MG63 (cell line): ENCODE measurements at regions not wholly inside any gene's neighbourhood (a gene's known extent, or its start where the extent isn't known, plus 50 kb on each side); places are given as distances from the start of the nearest gene placed in this dataset.

ENCODE experiments used
- DNase-seq: peaks from one replicate; pipeline ENCODE4 v3.0.0-alpha.2; 2020
- H3K27me3 ChIP-seq: fragments of 250-450 bp; sonication (Bioruptor Pico); 2 replicates; pipeline ENCODE4 v1.5.1; 2020; ENCODE audit warnings: mild to moderate bottlenecking, moderate library complexity
- H3K36me3 ChIP-seq: fragments of 250-450 bp; sonication (Bioruptor Pico); 2 replicates; pipeline ENCODE4 v1.5.1; 2020; ENCODE audit warnings: mild to moderate bottlenecking, moderate library complexity
- H3K4me3 ChIP-seq: fragments of 250-450 bp; sonication (Bioruptor Pico); 2 replicates; pipeline ENCODE4 v1.5.1; 2020; ENCODE audit warnings: mild to moderate bottlenecking, moderate library complexity
- H3K9me3 ChIP-seq: fragments of 250-450 bp; sonication (Bioruptor Pico); 2 replicates; pipeline ENCODE4 v1.5.1; 2020; ENCODE audit warnings: mild to moderate bottlenecking, moderate library complexity

GRCh38 chr16:82452004-82452756, 174.6 kb upstream of the CDH13 start:
- no peak overlapping the region for H3K4me3 ChIP-seq
- H3K27me3 ChIP-seq: no peaks in the 10 kb centered on the region
- DNase-seq: no peak
- no peaks in the 10 kb centered on the region for H3K36me3 ChIP-seq
- H3K9me3 ChIP-seq: no peaks in the 10 kb centered on the region

DNA sequence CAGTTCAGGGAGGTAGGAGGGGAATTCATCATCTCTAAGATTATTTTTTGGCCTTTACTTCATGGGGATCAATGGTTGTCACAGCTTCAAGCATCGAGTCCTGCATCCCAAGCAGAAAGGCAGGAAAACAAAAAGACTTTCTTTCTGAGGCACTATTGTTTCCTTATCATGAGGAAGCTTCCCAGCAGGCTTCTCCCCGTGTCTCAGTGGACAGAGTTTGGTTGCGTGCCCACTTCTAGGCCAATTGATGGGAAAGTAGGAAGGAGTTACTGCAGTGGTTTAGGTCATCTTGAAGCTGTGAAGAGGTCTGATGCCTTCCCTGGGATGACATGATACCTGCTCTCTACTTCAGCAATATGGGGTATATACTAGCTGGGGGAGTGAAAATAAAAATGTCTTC, 175.3 kb upstream of the CDH13 start:
- no peaks in the 10 kb centered on the region for H3K9me3 ChIP-seq
- no peak overlapping the region for H3K4me3 ChIP-seq
- H3K27me3 ChIP-seq: no peaks in the 10 kb centered on the region
- no peak for DNase-seq
- no peaks in the 10 kb centered on the region for H3K36me3 ChIP-seq

DNA sequence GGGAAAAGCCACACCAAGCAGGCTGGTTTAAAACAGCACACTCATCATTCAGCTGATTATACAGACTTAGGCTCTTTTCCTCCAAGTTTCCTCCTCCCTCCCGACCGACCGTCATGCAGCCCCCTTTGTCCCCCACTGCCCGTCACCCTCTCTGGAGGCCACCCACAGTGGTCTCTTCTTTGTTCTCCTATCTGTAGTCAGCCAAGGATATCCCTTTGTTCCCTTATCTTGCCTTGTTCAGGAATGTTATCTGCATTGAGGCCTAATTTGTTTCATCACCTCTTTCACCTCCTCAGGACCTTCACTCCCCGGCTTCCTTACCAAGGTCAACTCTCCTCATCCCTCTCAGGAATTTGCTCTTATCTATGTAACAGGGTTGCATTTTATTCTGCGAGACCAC, 186.4 kb upstream of the CDH13 start:
- DNase-seq: no peak
- Histone ChIP-seq H3K36me3 (no peaks in the 10 kb centered on the region), H3K27me3 (no peaks in the 10 kb centered on the region)

DNA sequence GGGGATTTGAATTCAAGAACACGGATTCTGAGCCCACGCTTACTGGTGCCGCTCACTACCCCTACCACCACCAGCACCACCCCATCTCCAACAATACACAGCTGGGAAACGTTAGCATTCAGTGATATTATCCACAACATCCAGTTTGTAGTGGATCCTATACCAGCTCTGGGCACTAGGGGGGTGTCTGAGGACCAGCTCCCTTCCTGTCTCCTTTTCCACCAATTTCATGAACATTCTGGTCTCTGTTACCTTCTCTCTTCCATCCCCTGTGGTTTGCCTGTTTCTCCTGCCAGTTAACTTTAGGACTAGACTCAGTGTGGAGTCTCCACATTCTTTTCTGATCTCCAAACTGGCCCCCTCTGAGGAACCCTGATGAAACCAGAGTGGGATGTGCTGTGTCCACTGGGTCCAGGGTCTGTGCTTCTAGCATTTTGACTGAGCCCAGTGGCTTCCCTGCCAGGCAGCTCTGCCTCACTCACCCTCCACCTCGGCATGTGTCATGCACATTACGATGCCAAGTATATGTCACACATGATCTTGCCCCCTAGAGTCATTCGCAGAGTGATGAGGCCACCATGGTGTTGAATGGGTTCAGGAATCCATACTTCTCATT, 187.0 kb upstream of the CDH13 start:
- H3K27me3 ChIP-seq: no peaks in the 10 kb centered on the region
- H3K9me3 ChIP-seq: no peaks in the 10 kb centered on the region
- H3K4me3 ChIP-seq: no peak overlapping the region
- no peaks in the 10 kb centered on the region for H3K36me3 ChIP-seq
- DNase-seq: no peak

More for the DNA sequence above, 186.4 kb upstream of the CDH13 start:
- H3K9me3 ChIP-seq: no peaks in the 10 kb centered on the region
- H3K4me3 ChIP-seq: no peak overlapping the region

DNA sequence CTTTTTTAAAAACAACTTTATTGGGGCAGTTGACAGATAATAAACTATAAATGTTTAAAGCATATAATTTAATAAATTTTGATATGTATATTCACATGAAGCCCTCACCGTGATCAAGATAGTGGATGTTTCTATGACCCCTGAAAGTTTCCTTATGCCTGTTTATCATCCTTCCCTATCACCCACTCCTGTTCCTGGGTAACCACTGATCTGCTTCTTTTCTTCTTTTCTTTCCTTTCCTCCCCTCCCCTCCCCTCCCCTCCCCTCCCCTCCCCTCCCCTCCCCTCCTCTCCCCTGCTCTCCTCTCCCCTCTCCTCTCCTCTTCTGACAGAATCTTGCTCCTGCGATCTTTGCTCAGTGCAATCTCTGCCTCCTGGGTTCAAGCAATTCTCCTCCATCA, 193.7 kb upstream of the CDH13 start:
- H3K27me3 ChIP-seq: no peaks in the 10 kb centered on the region
- H3K4me3 ChIP-seq: no peak overlapping the region
- H3K9me3 ChIP-seq: no peaks in the 10 kb centered on the region
- H3K36me3 ChIP-seq: no peaks in the 10 kb centered on the region
- DNase-seq: no peak

DNA sequence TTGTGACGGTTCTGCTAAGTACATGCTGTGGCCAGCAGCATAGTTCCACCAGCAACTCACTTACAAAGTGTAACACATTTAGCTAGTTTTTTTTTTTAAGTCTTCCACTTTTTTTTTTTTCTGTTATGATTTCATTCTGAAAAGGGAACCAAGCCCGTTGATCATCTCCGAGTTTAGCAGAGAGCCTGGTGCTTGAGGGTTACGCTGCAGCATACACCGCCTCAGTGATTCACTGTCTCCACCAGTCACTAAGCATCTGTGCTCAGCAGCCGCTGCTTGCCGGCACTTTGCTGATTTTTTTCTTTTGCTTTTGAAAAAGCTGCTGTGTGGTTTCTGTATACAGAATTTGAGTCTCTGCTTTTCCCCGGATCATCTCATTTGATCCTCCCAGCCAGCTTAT, 194.5 kb upstream of the CDH13 start:
- Histone ChIP-seq H3K9me3 (no peaks in the 10 kb centered on the region), H3K36me3 (no peaks in the 10 kb centered on the region), H3K27me3 (no peaks in the 10 kb centered on the region), H3K4me3 (no peak overlapping the region)
- DNase-seq: no peak

GRCh38 chr16:82425661-82426060, 201.1 kb upstream of the CDH13 start:
- H3K9me3 ChIP-seq: no peaks in the 10 kb centered on the region
- no peaks in the 10 kb centered on the region for H3K27me3 ChIP-seq
- no peaks in the 10 kb centered on the region for H3K36me3 ChIP-seq
- no peak for DNase-seq
- H3K4me3 ChIP-seq: no peak overlapping the region

GRCh38 chr16:82421851-82422250, 204.9 kb upstream of the CDH13 start:
- no peaks in the 10 kb centered on the region for H3K27me3 ChIP-seq
- H3K9me3 ChIP-seq: no peaks in the 10 kb centered on the region
- no peaks in the 10 kb centered on the region for H3K36me3 ChIP-seq

DNA sequence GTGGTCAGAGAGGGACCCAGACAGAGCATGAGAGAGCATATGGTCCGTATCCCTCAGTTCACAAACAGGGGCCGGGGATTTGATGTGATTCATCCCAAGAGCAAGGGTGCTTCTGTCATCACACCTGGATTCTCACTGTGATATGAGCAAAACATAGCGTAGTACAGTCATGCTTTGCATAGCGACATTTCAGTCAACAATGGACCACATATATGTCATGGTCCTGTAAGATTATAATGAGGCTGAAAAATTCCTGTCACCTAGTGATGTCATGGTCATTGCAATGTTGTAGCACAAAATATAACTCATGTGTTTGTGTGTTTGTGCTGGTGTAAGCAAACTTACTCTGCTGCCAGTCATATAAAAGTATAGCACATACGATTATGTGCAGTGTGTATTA, 207.4 kb upstream of the CDH13 start:
- Histone ChIP-seq H3K9me3 (no peaks in the 10 kb centered on the region), H3K36me3 (no peaks in the 10 kb centered on the region), H3K27me3 (no peaks in the 10 kb centered on the region), H3K4me3 (no peak overlapping the region)
- DNase-seq: no peak

More at GRCh38 chr16:82421851-82422250, 204.9 kb upstream of the CDH13 start:
- H3K4me3 ChIP-seq: no peak overlapping the region
- no peak for DNase-seq

- no peak for DNase-seq
- Histone ChIP-seq H3K27me3 (no peaks in the 10 kb centered on the region), H3K4me3 (no peak overlapping the region), H3K36me3 (no peaks in the 10 kb centered on the region), H3K9me3 (no peaks in the 10 kb centered on the region)
These were observed 212.3 kb upstream of the CDH13 start for GRCh38 chr16:82414476-82414875.

DNA sequence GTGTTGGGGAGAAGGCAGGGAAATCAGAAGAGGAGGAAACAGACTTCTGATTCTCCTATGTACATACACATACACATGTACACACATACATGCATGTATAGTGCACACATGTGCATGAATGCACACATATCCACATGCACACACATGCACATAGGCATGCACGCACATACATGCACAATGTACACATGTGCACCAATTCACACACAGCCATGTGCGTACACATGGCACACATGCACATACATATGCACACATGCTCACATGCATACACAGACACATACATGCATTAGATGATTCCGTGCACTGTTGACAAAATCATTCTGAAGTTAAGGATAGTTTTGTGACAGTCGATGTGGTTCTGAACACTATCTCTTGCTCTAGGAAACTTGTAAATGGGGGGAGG, 214.0 kb upstream of the CDH13 start:
- Histone ChIP-seq H3K4me3 (no peak overlapping the region), H3K9me3 (no peaks in the 10 kb centered on the region), H3K27me3 (no peaks in the 10 kb centered on the region), H3K36me3 (no peaks in the 10 kb centered on the region)
- DNase-seq: no peak

DNA sequence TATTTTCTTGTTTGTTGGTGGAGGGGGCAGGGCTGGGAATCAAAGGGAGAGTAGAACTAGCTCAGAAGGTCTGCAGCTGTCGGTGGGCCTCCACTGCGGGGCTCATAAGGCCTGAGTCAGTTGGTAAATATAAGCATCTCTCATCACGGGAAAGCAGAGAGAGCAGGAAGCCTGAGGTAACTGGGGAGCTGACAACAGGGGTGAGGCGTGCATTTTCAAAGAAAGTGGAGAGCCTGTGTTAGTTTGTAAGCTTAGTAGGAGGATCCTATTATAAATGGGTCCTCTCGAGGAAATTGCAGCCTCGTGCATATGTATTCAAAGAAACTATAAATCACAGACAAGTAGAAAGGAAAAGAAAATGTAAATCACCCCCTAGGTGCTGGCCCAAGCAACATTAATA, 221.0 kb upstream of the CDH13 start:
- DNase-seq: no peak
- H3K9me3 ChIP-seq: no peaks in the 10 kb centered on the region

GRCh38 chr16:82404586-82405315, 222.0 kb upstream of the CDH13 start:
- H3K27me3 ChIP-seq: no peaks in the 10 kb centered on the region
- H3K9me3 ChIP-seq: no peaks in the 10 kb centered on the region
- no peak overlapping the region for H3K4me3 ChIP-seq
- DNase-seq: no peak
- no peaks in the 10 kb centered on the region for H3K36me3 ChIP-seq

More for the DNA sequence above, 221.0 kb upstream of the CDH13 start:
- Histone ChIP-seq H3K4me3 (no peak overlapping the region), H3K27me3 (no peaks in the 10 kb centered on the region), H3K36me3 (no peaks in the 10 kb centered on the region)

- Histone ChIP-seq H3K4me3 (no peak overlapping the region), H3K9me3 (no peaks in the 10 kb centered on the region), H3K27me3 (no peaks in the 10 kb centered on the region), H3K36me3 (no peaks in the 10 kb centered on the region)
- no peak for DNase-seq
These were observed 224.0 kb upstream of the CDH13 start for GRCh38 chr16:82402665-82403218.

DNA sequence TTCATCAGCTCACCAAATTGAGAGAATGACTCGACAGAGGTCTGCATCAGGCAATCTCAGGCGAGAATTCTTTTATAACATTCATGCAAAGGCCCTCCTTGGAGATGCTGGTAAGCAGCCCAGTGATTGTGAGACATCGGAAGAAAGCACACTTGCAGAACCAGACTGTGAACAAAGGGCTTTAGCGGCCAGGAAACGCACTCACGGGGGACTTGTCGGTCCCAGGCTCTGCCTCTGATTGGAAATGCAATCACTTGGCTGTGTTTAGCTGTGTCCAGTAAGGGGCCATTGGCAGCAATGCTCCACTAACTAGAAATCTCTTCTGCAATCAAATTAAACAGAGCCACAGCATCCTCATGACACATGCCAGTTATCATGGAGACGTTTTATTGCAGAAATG, 226.7 kb upstream of the CDH13 start:
- Histone ChIP-seq H3K9me3 (no peaks in the 10 kb centered on the region), H3K36me3 (no peaks in the 10 kb centered on the region), H3K4me3 (no peak overlapping the region), H3K27me3 (no peaks in the 10 kb centered on the region)
- DNase-seq: no peak

DNA sequence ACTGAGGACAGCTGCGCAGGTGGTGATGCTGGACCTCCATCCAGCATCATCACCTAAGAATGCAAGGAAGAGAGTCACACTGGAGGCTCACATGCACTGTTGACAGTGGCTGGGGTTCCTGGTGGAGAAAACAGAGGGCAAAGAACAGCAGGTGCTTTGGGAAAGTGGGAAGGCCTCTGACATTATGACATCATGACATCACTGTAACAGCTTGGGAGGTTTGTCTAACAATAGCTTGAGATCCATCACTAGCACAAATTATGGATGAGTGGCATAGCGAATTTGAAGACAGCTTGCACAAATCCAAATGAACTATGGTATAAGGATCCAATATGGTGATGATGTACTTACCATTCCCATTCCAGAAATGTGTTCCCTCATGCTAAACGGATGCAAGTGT, 226.5 kb upstream of the MPHOSPH6 start:
- H3K9me3 ChIP-seq: no peaks in the 10 kb centered on the region
- no peaks in the 10 kb centered on the region for H3K36me3 ChIP-seq
- no peaks in the 10 kb centered on the region for H3K27me3 ChIP-seq
- DNase-seq: no peak
- no peak overlapping the region for H3K4me3 ChIP-seq

DNA sequence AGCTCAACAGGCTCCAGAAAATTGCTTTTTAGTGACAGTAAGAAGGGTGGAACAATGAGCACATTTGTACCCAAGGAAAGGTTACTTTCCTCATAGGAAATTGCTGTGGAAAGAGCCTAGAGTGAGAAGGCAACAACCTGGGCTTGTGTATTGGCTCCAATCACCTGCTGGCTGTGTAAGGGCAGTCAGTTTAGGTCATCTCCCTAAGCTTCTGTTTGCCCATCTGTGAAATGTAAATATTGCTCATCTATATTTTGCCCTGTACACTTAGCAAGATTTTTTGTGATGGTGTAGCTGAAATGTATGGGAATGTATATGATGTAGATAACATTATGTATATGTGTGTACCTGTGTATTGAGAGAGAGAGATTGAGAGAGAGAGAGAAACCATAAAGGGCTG, 225.2 kb upstream of the MPHOSPH6 start:
- Histone ChIP-seq H3K36me3 (no peaks in the 10 kb centered on the region), H3K27me3 (no peaks in the 10 kb centered on the region), H3K9me3 (no peaks in the 10 kb centered on the region), H3K4me3 (no peak overlapping the region)
- DNase-seq: no peak
